Natural killer cell (primary cell): ENCODE measurements at regions not wholly inside any gene's neighbourhood (a gene's known extent, or its start where the extent isn't known, plus 50 kb on each side); places are given as distances from the start of the nearest gene placed in this dataset.
"Not testable (repeated sequence)": the region's sequence is repeated elsewhere in the genome, so short reads cannot be mapped to it uniquely, and the experiment has no call there.

Experiments
- ATAC-seq, 3 donors: fragments of 150-1000 bp in 2 of 3; fragments of 200-7000 bp in 1 of 3; cut with Tn5 transposase; 1 replicate in 1 of 3; 2 replicates in 2 of 3; pipeline ENCODE4 v1.10.0; 2021; ENCODE audit warnings: mild to moderate bottlenecking in 2 of 3, moderate library complexity in 2 of 3
- DNase-seq, 2 donors: peaks; one replicate each; pipeline versions ENCODE4 v3.0.0 to v3.0.0-alpha.2; 2013 to 2021; ENCODE audit warnings: mixed read lengths in 1 of 2
- H3K27ac ChIP-seq: one replicate; pipeline ENCODE4 v1.5.1; 2013; ENCODE audit warnings: mild to moderate bottlenecking, low read length
- H3K27me3 ChIP-seq: one replicate; pipeline ENCODE4 v1.6.1; 2013; ENCODE audit warnings: low read length; ENCODE audit not compliant: control insufficient read depth, insufficient read depth
- H3K36me3 ChIP-seq: one replicate; pipeline ENCODE4 v1.6.1; 2013; ENCODE audit warnings: low read length; ENCODE audit not compliant: control insufficient read depth, insufficient read depth
- H3K4me1 ChIP-seq: one replicate; pipeline ENCODE4 v1.6.1; 2013; ENCODE audit warnings: low read length; ENCODE audit not compliant: control insufficient read depth, insufficient read depth
- H3K4me3 ChIP-seq: one replicate; pipeline ENCODE4 v1.5.1; 2013; ENCODE audit warnings: low read length
- H3K9me3 ChIP-seq: one replicate; pipeline ENCODE4 v1.6.1; 2013; ENCODE audit warnings: low read length; ENCODE audit not compliant: control insufficient read depth, insufficient read depth
- H3K27ac Mint-ChIP-seq, 2 donors: one replicate each; pipeline ENCODE4 v1.8.0; 2022; ENCODE audit warnings: mild to moderate bottlenecking in 2 of 2, mixed read lengths in 2 of 2, moderate library complexity in 1 of 2
- H3K27me3 Mint-ChIP-seq, 2 donors: one replicate each; pipeline ENCODE4 v1.8.0; 2022; ENCODE audit warnings: low read depth in 2 of 2, mixed read lengths in 2 of 2
- H3K36me3 Mint-ChIP-seq: one replicate; pipeline ENCODE4 v1.8.0; 2022; ENCODE audit warnings: mixed read lengths
- H3K4me1 Mint-ChIP-seq, 2 donors: one replicate each; pipeline ENCODE4 v1.8.0; 2022; ENCODE audit warnings: mixed read lengths in 2 of 2
- H3K4me3 Mint-ChIP-seq: one replicate; pipeline ENCODE4 v1.8.0; 2022; ENCODE audit warnings: mild to moderate bottlenecking, moderate library complexity, mixed read lengths
- H3K9me3 Mint-ChIP-seq, 2 donors: one replicate each; pipeline ENCODE4 v1.8.0; 2022; ENCODE audit warnings: mixed read lengths in 2 of 2
- CTCF ChIP-seq: fragments of 200-600 bp; IDR thresholded peaks from one replicate; pipeline ENCODE4 v1.8.0; 2022; ENCODE audit warnings: antibody characterized with exemption
- WGBS: methylation state at CpG from one replicate; pipeline ENCODE4 v1.1.7; 2013; ENCODE audit warnings: missing lambda C conversion rate; ENCODE audit not compliant: insufficient coverage; 5-methylcytosine and 5-hydroxymethylcytosine counted together
- intact Hi-C: fragments of 100-400 bp; cut with micrococcal nuclease; formaldehyde crosslinking; loops from one replicate; pipeline ENCODE4 v1.14.2; 2022

- Histone ChIP-seq H3K27ac (no peak overlapping the region), H3K27me3 (no peaks in the 10 kb centered on the region), H3K4me1 (no peaks in the 10 kb centered on the region), H3K9me3 (no peaks in the 10 kb centered on the region), H3K36me3 (no peaks in the 10 kb centered on the region), H3K4me3 (no peak overlapping the region)
- Mint-ChIP-seq H3K9me3 (peaks cover 12 to 14% of the 10 kb centered on the region in 2 donors), H3K4me3 (no peak overlapping the region), H3K27me3 (no peaks in the 10 kb centered on the region), H3K36me3 (peaks cover 12% of the 10 kb centered on the region), H3K27ac (no peak overlapping the region), H3K4me1 (no peaks in the 10 kb centered on the region)
- ATAC-seq (no peak), DNase-seq (no peak)
- intact Hi-C loops, result no loop called here
- 85% methylated on average over 4 of the region's 4 CpGs for WGBS
- TF ChIP-seq CTCF, result no peak
These were observed 2286.1 kb upstream of the AGA start for GRCh38 chr4:179728305-179728704.

- intact Hi-C loops, DNase-seq, H3K4me3 ChIP-seq, H3K36me3 Mint-ChIP-seq, H3K4me1 ChIP-seq, H3K4me3 Mint-ChIP-seq, ATAC-seq, H3K4me1 Mint-ChIP-seq, H3K27me3 Mint-ChIP-seq, H3K36me3 ChIP-seq, H3K27ac Mint-ChIP-seq, H3K9me3 ChIP-seq, H3K27ac ChIP-seq, H3K27me3 ChIP-seq: not testable (repeated sequence)
- peaks cover 17% of the 10 kb centered on the region in 2 donors for H3K9me3 Mint-ChIP-seq
- 93% methylated on average over 3 of the region's 6 CpGs for WGBS
These were observed 2294.6 kb upstream of the AGA start for GRCh38 chr4:179736820-179737219.

GRCh38 chr4:179738822-179739221 is 2296.6 kb upstream of the AGA start:
- H3K27ac ChIP-seq, result no peak overlapping the region
- DNase-seq (no peak), ATAC-seq (no peak)
- H3K9me3 Mint-ChIP-seq, result peaks cover 12 to 13% of the 10 kb centered on the region in 2 donors
- no peaks in the 10 kb centered on the region for H3K27me3 ChIP-seq
- no peak overlapping the region for H3K4me3 Mint-ChIP-seq
- no peaks in the 10 kb centered on the region for H3K36me3 ChIP-seq
- H3K4me1 Mint-ChIP-seq, result no peaks in the 10 kb centered on the region
- no peaks in the 10 kb centered on the region for H3K36me3 Mint-ChIP-seq
- H3K4me1 ChIP-seq, result no peaks in the 10 kb centered on the region
- no peak overlapping the region for H3K4me3 ChIP-seq
- H3K27ac Mint-ChIP-seq, result no peak overlapping the region
- intact Hi-C loops, result no loop called here
- no peaks in the 10 kb centered on the region for H3K27me3 Mint-ChIP-seq
- no peak for TF ChIP-seq CTCF
- H3K9me3 ChIP-seq, result no peaks in the 10 kb centered on the region
- WGBS, result 83% methylated on average over 1 of the region's 3 CpGs

- H3K36me3 ChIP-seq, result no peaks in the 10 kb centered on the region
- H3K4me1 ChIP-seq, result no peaks in the 10 kb centered on the region
- peaks cover 5% of the 10 kb centered on the region for H3K9me3 ChIP-seq
- H3K27ac ChIP-seq, result no peak overlapping the region
- Mint-ChIP-seq H3K27ac (no peak overlapping the region), H3K27me3 (no peaks in the 10 kb centered on the region), H3K4me3 (no peak overlapping the region), H3K4me1 (no peaks in the 10 kb centered on the region), H3K36me3 (peaks cover 5% of the 10 kb centered on the region), H3K9me3 (peaks cover 13 to 15% of the 10 kb centered on the region in 2 donors)
- no peak overlapping the region for H3K4me3 ChIP-seq
- DNase-seq (no peak), ATAC-seq (no peak)
- no peaks in the 10 kb centered on the region for H3K27me3 ChIP-seq
- TF ChIP-seq CTCF, result no peak
- 81% methylated on average over 3 of the region's 4 CpGs for WGBS
- intact Hi-C loops, result no loop called here
These were observed 2305.1 kb upstream of the AGA start for GRCh38 chr4:179747218-179747910.
